GM19025 (cell line): ENCODE measurements at regions not wholly inside any gene's neighbourhood (a gene's known extent, or its start where the extent isn't known, plus 50 kb on each side); places are given as distances from the start of the nearest gene placed in this dataset.

Experiments
- ATAC-seq: cut with Tn5 transposase; IDR thresholded peaks from one replicate; pipeline ENCODE4 v1.9.1; 2021; ENCODE audit warnings: mild to moderate bottlenecking, low read depth, moderate library complexity; ENCODE audit not compliant: unreplicated experiment

DNA sequence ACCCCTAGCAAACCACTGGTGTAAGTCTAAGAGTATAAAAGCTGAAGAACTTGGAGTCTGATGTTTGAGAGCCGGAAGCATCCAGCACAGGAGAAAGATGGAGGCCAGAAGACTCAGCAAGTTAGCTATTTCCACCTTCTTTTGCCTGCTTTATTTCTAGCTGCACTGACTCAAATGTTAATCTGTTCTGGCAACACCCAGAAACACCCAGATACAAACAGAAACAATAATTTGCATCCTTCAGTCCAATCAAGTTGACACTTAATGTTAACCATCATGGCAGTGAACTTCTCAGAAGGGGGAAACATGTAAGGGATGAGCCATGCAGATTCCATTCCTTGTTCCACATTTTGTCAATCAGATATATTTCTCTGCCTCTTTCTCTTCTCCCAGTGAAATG lies 101.8 kb upstream of the FERD3L start:
- no peak for ATAC-seq

DNA sequence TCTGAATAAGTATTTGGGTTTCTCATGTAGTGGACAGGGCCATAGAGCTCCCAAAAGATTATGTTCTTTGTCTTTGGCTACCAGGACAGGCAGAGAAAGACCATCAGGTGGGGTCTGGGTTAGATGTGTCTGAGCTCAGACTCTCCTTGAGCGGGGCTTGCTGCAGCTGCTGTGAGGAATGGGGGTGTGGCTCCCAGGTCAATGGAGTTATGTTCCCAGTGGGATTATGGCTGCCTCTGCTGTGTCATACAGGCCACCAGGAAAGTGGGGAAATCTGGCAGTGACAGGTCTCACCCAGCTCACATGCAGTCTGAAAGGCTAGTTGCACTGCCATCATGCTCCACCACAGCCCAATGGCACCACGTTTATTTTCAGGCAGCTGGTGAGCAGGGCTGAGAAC lies 97.0 kb upstream of the FERD3L start:
- no peak for ATAC-seq

DNA sequence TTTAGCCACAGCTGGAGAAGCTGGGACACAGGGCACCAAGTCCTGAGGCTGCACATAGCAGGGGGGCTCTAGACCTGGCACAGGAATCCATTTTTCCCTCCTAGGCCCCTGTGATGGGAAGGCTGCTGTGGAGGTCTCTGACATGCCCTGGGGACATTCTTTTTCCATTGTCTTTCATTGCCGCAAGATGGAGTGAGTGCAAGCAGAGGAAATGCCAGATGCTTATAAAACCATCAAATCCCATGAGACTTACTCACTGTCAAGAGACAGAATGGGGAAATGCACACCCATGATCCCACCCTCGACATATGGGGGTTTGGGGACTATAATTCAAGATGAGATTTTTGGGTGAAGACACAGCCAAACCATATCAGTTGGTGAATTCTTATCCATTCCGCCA lies 94.7 kb upstream of the FERD3L start:
- no peak for ATAC-seq

DNA sequence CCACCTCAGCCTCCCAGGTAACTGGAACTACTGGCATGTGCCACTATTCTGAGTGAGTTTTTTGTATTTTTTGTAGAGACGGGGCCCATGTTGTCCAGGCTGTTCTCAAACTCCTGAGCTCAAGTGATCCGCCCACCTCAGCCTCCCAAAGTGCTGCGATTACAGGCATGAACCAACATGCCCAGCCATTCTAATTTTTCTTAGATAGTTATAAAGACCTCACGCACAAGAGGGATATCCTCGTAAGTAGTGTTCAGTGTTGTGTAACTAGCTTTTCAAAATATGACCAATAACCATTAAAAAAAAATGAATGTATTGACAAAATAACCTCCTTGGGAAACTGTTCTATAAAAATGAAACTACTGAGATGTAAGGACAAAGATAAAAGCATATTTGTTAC lies 90.5 kb upstream of the FERD3L start:
- no peak for ATAC-seq

DNA sequence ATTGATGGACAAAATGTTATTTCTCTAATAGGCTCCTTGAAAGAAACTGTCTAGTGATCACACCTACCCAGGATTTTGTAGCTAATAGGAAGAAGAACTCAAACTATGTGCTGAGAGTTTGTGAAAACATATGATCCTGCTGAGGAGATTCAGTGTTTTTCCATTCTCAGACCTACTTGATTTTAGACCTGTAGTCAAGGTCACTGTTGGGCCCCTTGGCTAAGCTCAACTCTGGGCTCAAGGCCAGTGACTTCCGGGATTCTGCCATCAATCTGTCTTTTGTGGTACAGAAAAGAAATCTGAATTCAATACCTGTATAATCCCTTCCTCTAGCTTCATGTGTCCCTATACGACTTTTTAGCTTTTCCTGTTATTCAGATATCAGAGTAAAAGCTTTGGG lies 79.7 kb upstream of the FERD3L start:
- no peak for ATAC-seq

DNA sequence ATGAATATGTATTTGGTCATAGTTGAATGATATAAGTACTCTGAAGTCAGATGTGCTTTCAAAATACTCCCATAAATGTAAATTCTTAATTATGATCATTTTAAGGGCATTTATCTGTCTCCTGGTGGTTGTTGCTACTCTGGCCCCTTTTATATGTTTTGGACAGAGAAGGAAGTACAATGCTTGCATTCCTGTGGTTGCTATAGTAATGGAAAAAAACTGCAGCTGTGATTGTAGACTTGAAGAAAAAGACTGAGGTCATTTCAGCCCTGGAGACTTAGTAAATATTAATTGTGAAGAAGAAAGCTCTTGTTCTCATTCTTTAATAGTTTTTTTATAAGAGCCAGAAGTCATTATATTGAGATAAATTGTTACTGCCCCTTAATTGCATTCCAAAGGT lies 70.2 kb upstream of the FERD3L start:
- ATAC-seq: no peak

DNA sequence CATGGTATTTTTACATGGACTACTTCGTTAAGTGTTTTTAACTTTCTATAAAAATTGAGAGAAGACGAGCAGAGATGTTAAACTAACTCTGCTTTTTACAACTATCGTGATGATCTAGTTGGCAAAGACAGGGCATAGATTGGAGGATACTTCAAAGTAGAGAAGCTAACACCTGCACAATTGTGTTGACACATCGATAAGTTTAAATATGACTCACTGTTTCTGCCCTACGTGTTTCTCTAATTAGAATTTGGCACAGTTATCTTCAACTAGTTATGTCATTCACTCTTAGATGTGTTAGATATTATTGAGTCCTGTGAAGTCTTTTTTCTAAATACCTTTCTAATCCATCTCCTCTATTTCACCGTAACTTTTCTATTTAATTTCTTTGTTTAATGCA lies 68.5 kb upstream of the FERD3L start:
- ATAC-seq: no peak

DNA sequence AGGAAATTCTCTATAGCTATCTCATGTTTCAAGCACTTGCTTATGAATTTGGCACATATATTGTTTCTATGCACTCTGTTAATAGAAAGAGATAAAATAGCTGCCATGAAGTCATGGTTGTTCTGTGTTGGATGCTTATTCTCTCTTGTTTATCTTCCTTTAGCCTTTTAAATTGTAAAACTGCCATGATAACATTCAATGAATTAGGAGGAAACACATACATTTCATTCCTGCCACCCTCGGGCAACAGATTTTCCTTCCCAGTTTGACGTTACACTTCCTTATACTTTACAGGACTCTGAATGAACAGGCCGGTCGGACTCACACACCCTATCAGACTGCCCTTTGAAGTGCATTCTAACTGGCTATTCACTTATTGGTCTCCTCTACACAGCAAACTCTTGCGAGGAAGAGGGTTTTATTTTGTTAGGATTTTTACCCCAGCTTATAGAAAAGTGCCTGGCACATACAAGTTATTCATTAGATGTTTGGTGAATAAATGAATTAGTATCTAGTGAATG lies 65.7 kb upstream of the FERD3L start:
- no peak for ATAC-seq

DNA sequence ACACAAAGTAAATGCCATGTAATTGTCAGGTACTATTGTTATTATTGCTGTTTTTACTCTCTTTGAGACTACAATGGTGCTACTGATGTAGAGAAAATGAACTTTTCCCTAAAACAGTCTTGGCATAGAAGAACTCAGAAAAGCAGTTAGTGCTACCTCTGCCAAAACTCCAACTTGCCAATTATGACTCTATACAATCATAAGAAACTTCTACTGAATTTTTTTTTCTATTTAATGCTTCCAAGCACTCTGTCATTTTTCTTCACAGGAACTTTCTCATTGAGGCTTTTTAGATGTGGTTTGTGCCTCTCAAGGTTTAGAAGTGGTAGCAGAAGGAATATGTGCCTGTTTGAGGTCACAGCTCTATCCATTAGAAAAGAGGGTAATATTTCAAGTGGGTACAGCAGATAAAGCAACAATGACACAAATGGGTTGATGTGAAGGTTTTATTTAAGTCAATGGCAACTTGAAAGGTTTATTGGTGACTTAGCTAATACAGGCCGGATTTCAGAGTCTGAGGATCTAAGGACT lies 64.0 kb upstream of the FERD3L start:
- no peak for ATAC-seq

DNA sequence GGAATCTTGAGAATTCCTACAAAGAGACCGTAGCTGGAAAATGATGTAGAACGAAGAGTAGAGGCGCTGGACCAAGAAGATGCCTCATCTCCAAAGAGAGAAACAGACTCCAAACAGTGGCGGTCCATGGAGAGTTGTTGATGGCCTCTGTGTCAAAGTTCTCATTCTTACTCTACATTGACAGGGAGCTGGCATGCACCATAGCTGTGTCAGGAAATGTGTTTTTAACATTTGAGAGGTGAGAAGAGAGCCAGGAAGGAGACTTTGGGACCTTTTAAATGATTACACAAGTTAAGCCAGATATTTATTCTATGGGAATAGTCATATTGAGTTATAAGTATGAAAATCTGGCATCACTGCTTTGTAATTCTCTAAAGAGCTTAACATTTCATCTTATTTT lies 61.5 kb upstream of the FERD3L start:
- ATAC-seq: no peak

DNA sequence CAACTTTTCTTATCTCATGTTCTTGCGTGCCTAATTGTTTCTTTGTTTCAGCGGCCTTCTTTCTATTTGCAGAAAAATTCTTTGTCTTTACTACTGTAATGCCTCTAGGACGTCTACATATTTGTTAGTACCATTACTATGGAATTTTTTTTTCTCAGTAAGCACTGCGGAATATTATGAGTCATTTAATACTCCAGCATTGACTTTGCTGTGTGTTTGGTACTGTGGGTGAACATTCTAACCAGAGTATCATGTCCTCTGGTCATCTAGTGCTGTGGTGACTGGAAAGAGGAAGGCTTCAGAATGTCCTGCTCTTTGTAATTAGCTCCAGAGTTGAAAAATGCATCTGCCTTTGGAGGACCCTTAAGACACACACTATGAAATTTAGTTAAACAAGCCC lies 58.5 kb upstream of the FERD3L start:
- ATAC-seq: no peak

DNA sequence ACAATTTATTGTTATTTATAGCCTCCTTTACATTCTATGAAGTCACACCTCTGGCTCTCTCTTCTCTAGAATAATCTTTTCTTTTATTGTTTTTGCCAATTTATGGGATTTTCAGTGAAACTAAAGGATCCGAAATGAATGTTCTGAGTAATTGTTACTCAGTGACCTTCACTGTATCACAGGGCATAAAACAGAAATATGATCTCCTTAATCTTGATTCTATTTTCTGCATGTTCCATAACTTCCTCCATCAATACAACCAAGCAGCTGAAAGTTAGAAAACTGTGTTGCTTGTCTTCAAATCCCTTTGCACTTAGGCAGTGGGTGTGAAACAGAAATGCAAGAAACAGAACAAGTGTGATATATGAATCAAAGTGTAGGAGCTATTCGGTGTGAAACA lies 57.4 kb upstream of the FERD3L start:
- ATAC-seq: no peak
